KMS-11 (cell line): ENCODE measurements at regions not wholly inside any gene's neighbourhood (a gene's known extent, or its start where the extent isn't known, plus 50 kb on each side); places are given as distances from the start of the nearest gene placed in this dataset.

Experiments used
- H2AFZ ChIP-seq: fragments of 200-600 bp; sonication (generic); 2 replicates; pipeline ENCODE4 v1.6.1; 2016; ENCODE audit warnings: antibody characterized with exemption, mixed run types, low read depth
- H3K27ac ChIP-seq: fragments of 200-600 bp; sonication (generic); 2 replicates; pipeline ENCODE4 v1.6.1; 2016; ENCODE audit warnings: mild to moderate bottlenecking, mixed run types
- H3K27me3 ChIP-seq: fragments of 200-600 bp; sonication (generic); 2 replicates; pipeline ENCODE4 v1.6.1; 2017; ENCODE audit warnings: mild to moderate bottlenecking, low read depth, mixed run types, moderate library complexity; ENCODE audit not compliant: insufficient read depth
- H3K36me3 ChIP-seq: fragments of 200-600 bp; sonication (generic); 2 replicates; pipeline ENCODE4 v1.6.1; 2017; ENCODE audit warnings: mild to moderate bottlenecking, mixed run types; ENCODE audit not compliant: insufficient read depth
- H3K4me1 ChIP-seq: fragments of 200-600 bp; sonication (generic); 2 replicates; pipeline ENCODE4 v1.6.1; 2016; ENCODE audit warnings: mild to moderate bottlenecking, low read depth, mixed run types; ENCODE audit not compliant: poor library complexity, severe bottlenecking
- H3K4me2 ChIP-seq: fragments of 200-600 bp; sonication (generic); 2 replicates; pipeline ENCODE4 v1.7.0; 2016; ENCODE audit warnings: mild to moderate bottlenecking, mixed run types
- H3K4me3 ChIP-seq: fragments of 200-600 bp; sonication (generic); IDR thresholded peaks from 2 replicates; pipeline ENCODE4 v1.6.1; 2017; ENCODE audit warnings: low read depth, low read length, mixed read lengths; ENCODE audit not compliant: insufficient read depth
- H3K79me2 ChIP-seq: fragments of 200-600 bp; sonication (generic); 2 replicates; pipeline ENCODE4 v1.6.1; 2016; ENCODE audit warnings: low read depth, mixed run types; ENCODE audit not compliant: insufficient read depth
- H3K9ac ChIP-seq: fragments of 200-600 bp; sonication (generic); 2 replicates; pipeline ENCODE4 v1.6.1; 2016; ENCODE audit warnings: mild to moderate bottlenecking, mixed run types
- H4K20me1 ChIP-seq: fragments of 200-600 bp; sonication (generic); 2 replicates; pipeline ENCODE4 v1.6.1; 2016; ENCODE audit warnings: mild to moderate bottlenecking, mixed run types; ENCODE audit not compliant: insufficient read depth
- TF ChIP-seq, protein P1 (sequence below): fragments of 200-600 bp; sonication (generic); conservative IDR thresholded peaks from 2 replicates; pipeline ENCODE4 v1.6.1; 2017; ENCODE audit warnings: low read depth, mild to moderate bottlenecking, antibody characterized with exemption, low read length, moderate library complexity, mixed read lengths

DNA sequence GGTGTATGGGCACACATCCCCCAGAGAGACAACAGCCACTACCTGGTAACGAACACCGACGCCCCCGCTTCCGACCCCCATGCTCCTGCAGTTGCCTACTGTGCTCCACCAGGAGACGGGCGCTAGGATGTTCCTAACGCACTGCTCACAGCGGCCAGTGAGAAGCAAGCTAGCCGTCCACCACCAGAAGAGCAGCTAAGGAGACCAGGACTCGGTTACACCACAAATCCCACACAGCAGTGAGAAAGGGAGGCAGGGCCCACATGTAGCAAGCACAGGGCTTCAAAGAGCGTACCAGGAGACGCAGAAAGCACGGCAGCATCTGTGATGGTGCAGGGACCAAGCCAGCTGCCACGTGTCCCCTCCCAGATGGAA is 117.0 kb downstream of the NCOR2 start:
- H3K4me2 ChIP-seq: no peak overlapping the region

GRCh38 chr12:124449623-124450375 is 117.6 kb downstream of the NCOR2 start:
- no peak overlapping the region for H3K9ac ChIP-seq
- TF ChIP-seq, protein P1, sequence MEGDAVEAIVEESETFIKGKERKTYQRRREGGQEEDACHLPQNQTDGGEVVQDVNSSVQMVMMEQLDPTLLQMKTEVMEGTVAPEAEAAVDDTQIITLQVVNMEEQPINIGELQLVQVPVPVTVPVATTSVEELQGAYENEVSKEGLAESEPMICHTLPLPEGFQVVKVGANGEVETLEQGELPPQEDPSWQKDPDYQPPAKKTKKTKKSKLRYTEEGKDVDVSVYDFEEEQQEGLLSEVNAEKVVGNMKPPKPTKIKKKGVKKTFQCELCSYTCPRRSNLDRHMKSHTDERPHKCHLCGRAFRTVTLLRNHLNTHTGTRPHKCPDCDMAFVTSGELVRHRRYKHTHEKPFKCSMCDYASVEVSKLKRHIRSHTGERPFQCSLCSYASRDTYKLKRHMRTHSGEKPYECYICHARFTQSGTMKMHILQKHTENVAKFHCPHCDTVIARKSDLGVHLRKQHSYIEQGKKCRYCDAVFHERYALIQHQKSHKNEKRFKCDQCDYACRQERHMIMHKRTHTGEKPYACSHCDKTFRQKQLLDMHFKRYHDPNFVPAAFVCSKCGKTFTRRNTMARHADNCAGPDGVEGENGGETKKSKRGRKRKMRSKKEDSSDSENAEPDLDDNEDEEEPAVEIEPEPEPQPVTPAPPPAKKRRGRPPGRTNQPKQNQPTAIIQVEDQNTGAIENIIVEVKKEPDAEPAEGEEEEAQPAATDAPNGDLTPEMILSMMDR: no peak
- H3K27me3 ChIP-seq: no peaks in the 10 kb centered on the region

More for the DNA sequence above, 117.0 kb downstream of the NCOR2 start:
- Histone ChIP-seq H3K27me3 (no peaks in the 10 kb centered on the region), H3K36me3 (no peaks in the 10 kb centered on the region), H3K9ac (no peak overlapping the region), H3K4me3 (no peak overlapping the region), H3K4me1 (no peaks in the 10 kb centered on the region), H3K27ac (no peak overlapping the region), H2AFZ (no peak overlapping the region), H4K20me1 (no peaks in the 10 kb centered on the region), H3K79me2 (no peaks in the 10 kb centered on the region)
- TF ChIP-seq, protein P1: no peak

DNA sequence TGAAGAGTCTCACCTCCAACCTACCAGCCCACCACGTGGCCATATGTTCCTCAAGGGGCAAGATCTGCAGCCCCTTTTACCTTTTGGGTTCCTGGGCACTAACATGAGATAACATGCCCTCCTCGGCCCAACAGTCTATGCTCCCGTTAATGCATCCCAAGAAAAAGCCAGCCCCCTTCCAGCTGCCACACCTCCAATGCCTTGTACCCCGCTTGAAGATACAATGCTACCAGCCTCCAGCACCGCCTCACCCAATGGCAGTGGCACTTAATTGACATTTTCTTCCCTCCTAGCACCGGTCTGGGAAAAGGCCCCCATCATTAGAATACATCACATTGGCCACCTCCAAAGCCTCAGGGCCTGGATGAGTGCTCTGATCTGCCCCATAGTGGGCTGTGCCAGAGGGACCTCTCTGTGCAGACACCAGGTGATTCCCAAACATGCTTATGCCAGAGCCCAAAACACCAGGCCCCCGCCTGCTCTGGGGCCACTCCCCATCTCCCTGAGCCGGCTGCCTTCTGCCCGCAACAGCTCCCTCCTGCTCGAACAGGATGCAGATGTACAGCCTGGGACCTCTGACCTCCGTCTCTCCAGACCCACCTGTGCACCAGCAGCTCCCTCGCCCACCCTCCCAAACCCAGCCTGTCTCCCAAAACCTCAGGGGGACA is 118.3 kb downstream of the NCOR2 start:
- no peaks in the 10 kb centered on the region for H3K36me3 ChIP-seq
- TF ChIP-seq, protein P1: no peak

More at GRCh38 chr12:124449623-124450375, 117.6 kb downstream of the NCOR2 start:
- H2AFZ ChIP-seq: no peak overlapping the region
- H3K36me3 ChIP-seq: no peaks in the 10 kb centered on the region
- H3K4me2 ChIP-seq: no peak overlapping the region
- H4K20me1 ChIP-seq: no peaks in the 10 kb centered on the region
- no peak overlapping the region for H3K4me3 ChIP-seq
- no peaks in the 10 kb centered on the region for H3K79me2 ChIP-seq
- H3K4me1 ChIP-seq: no peaks in the 10 kb centered on the region
- H3K27ac ChIP-seq: no peak overlapping the region

GRCh38 chr12:124448241-124448954 is 119.0 kb downstream of the NCOR2 start:
- Histone ChIP-seq H3K27ac (no peak overlapping the region), H3K36me3 (no peaks in the 10 kb centered on the region), H3K4me2 (no peak overlapping the region), H3K4me3 (no peak overlapping the region), H3K4me1 (no peaks in the 10 kb centered on the region), H2AFZ (no peak overlapping the region), H3K27me3 (no peaks in the 10 kb centered on the region), H3K79me2 (no peaks in the 10 kb centered on the region), H4K20me1 (no peaks in the 10 kb centered on the region), H3K9ac (no peak overlapping the region)
- TF ChIP-seq, protein P1: no peak

More for the DNA sequence above, 118.3 kb downstream of the NCOR2 start:
- Histone ChIP-seq H3K4me3 (no peak overlapping the region), H3K27me3 (no peaks in the 10 kb centered on the region), H3K4me2 (no peak overlapping the region), H3K9ac (no peak overlapping the region), H3K4me1 (no peaks in the 10 kb centered on the region), H4K20me1 (no peaks in the 10 kb centered on the region), H3K79me2 (no peaks in the 10 kb centered on the region), H3K27ac (no peak overlapping the region), H2AFZ (no peak overlapping the region)
